ENCODE measurements at regions not wholly inside any gene's neighbourhood (a gene's known extent, or its start where the extent isn't known, plus 50 kb on each side); places are given as distances from the start of the nearest gene placed in this dataset.

- Mint-ChIP-seq H3K4me3 (no peak overlapping the region), H3K27ac (no peak overlapping the region), H3K4me1 (no peaks in the 10 kb centered on the region), H3K36me3 (ENCODE audit: low read depth) (no peaks in the 10 kb centered on the region), H3K27me3 (peaks cover 23% of the 10 kb centered on the region)
- ATAC-seq: no peak
- no peak for DNase-seq
- H3K9me3 ChIP-seq (ENCODE audit: control insufficient read depth, low read length, poor library complexity, severe bottlenecking): no peaks in the 10 kb centered on the region
Measured at GRCh38 chr4:54973784-54974183, 151.6 kb downstream of the KDR start.

- H3K36me3 Mint-ChIP-seq (ENCODE audit: low read depth): no peaks in the 10 kb centered on the region
- peaks cover 22% of the 10 kb centered on the region for H3K27me3 Mint-ChIP-seq
- DNase-seq (no peak), ATAC-seq (peak; percentile 59)
- no peaks in the 10 kb centered on the region for H3K4me1 Mint-ChIP-seq
- no peak overlapping the region for H3K4me3 Mint-ChIP-seq
- no peaks in the 10 kb centered on the region for H3K9me3 ChIP-seq (ENCODE audit: control insufficient read depth, low read length, poor library complexity, severe bottlenecking)
- H3K27ac Mint-ChIP-seq: no peak overlapping the region
Measured at GRCh38 chr4:54971474-54971950, 153.9 kb downstream of the KDR start.

GRCh38 chr4:54967289-54967688 is 158.1 kb downstream of the KDR start:
- Mint-ChIP-seq H3K4me3 (no peak overlapping the region), H3K27me3 (peaks cover 15% of the 10 kb centered on the region), H3K36me3 (ENCODE audit: low read depth) (no peaks in the 10 kb centered on the region), H3K27ac (no peak overlapping the region), H3K4me1 (no peaks in the 10 kb centered on the region)
- no peaks in the 10 kb centered on the region for H3K9me3 ChIP-seq (ENCODE audit: control insufficient read depth, low read length, poor library complexity, severe bottlenecking)
- no peak for DNase-seq
- no peak for ATAC-seq

- DNase-seq (no peak), ATAC-seq (no peak)
- peaks cover 7% of the 10 kb centered on the region for H3K4me1 Mint-ChIP-seq
- no peaks in the 10 kb centered on the region for H3K9me3 ChIP-seq (ENCODE audit: control insufficient read depth, low read length, poor library complexity, severe bottlenecking)
- H3K4me3 Mint-ChIP-seq: no peak overlapping the region
- peak overlapping the region; percentile 41 for H3K27ac Mint-ChIP-seq
- H3K27me3 Mint-ChIP-seq: peaks cover 5% of the 10 kb centered on the region
- H3K36me3 Mint-ChIP-seq (ENCODE audit: low read depth): no peaks in the 10 kb centered on the region
Measured at GRCh38 chr4:54961357-54961975, 163.9 kb downstream of the KDR start.

- Mint-ChIP-seq H3K27me3 (no peaks in the 10 kb centered on the region), H3K36me3 (ENCODE audit: low read depth) (no peaks in the 10 kb centered on the region), H3K4me1 (peaks cover 7% of the 10 kb centered on the region), H3K27ac (no peak overlapping the region), H3K4me3 (no peak overlapping the region)
- DNase-seq (no peak), ATAC-seq (no peak)
- H3K9me3 ChIP-seq (ENCODE audit: control insufficient read depth, low read length, poor library complexity, severe bottlenecking): no peaks in the 10 kb centered on the region
Measured at GRCh38 chr4:54959651-54960116, 165.7 kb downstream of the KDR start.

GRCh38 chr4:54959131-54959530 is 166.3 kb downstream of the KDR start:
- ATAC-seq (no peak), DNase-seq (no peak)
- Mint-ChIP-seq H3K4me3 (no peak overlapping the region), H3K36me3 (ENCODE audit: low read depth) (no peaks in the 10 kb centered on the region), H3K4me1 (peaks cover 7% of the 10 kb centered on the region), H3K27me3 (no peaks in the 10 kb centered on the region), H3K27ac (peak overlapping the region; percentile 89)
- H3K9me3 ChIP-seq (ENCODE audit: control insufficient read depth, low read length, poor library complexity, severe bottlenecking): no peaks in the 10 kb centered on the region

- peaks cover 7% of the 10 kb centered on the region for H3K4me1 Mint-ChIP-seq
- DNase-seq: no peak
- H3K36me3 Mint-ChIP-seq (ENCODE audit: low read depth): no peaks in the 10 kb centered on the region
- H3K27me3 Mint-ChIP-seq: no peaks in the 10 kb centered on the region
- no peaks in the 10 kb centered on the region for H3K9me3 ChIP-seq (ENCODE audit: control insufficient read depth, low read length, poor library complexity, severe bottlenecking)
- peak overlapping the region; percentile 89 for H3K27ac Mint-ChIP-seq
- ATAC-seq: peak; percentile 88
- peak overlapping the region; percentile 37 for H3K4me3 Mint-ChIP-seq
Measured at GRCh38 chr4:54958236-54958635, 167.2 kb downstream of the KDR start.

GRCh38 chr4:54954656-54955388 is 170.6 kb downstream of the KDR start:
- Mint-ChIP-seq H3K4me3 (no peak overlapping the region), H3K4me1 (peaks cover 5% of the 10 kb centered on the region), H3K27ac (no peak overlapping the region), H3K27me3 (no peaks in the 10 kb centered on the region), H3K36me3 (ENCODE audit: low read depth) (no peaks in the 10 kb centered on the region)
- H3K9me3 ChIP-seq (ENCODE audit: control insufficient read depth, low read length, poor library complexity, severe bottlenecking): no peaks in the 10 kb centered on the region
- no peak for DNase-seq
- no peak for ATAC-seq

- no peaks in the 10 kb centered on the region for H3K36me3 Mint-ChIP-seq (ENCODE audit: low read depth)
- DNase-seq (no peak), ATAC-seq (no peak)
- H3K27ac Mint-ChIP-seq: no peak overlapping the region
- no peak overlapping the region for H3K4me3 Mint-ChIP-seq
- H3K4me1 Mint-ChIP-seq: peaks cover 16% of the 10 kb centered on the region
- no peaks in the 10 kb centered on the region for H3K27me3 Mint-ChIP-seq
- H3K9me3 ChIP-seq (ENCODE audit: control insufficient read depth, low read length, poor library complexity, severe bottlenecking): no peaks in the 10 kb centered on the region
Measured at GRCh38 chr4:54946741-54947140, 178.7 kb downstream of the KDR start.

GRCh38 chr4:54945838-54946237 is 179.6 kb downstream of the KDR start:
- Mint-ChIP-seq H3K4me3 (no peak overlapping the region), H3K27ac (peak overlapping the region; percentile 97), H3K27me3 (no peaks in the 10 kb centered on the region), H3K4me1 (peaks cover 24% of the 10 kb centered on the region), H3K36me3 (ENCODE audit: low read depth) (no peaks in the 10 kb centered on the region)
- H3K9me3 ChIP-seq (ENCODE audit: control insufficient read depth, low read length, poor library complexity, severe bottlenecking): no peaks in the 10 kb centered on the region
- DNase-seq (no peak), ATAC-seq (no peak)

- H3K36me3 Mint-ChIP-seq (ENCODE audit: low read depth): no peaks in the 10 kb centered on the region
- no peaks in the 10 kb centered on the region for H3K9me3 ChIP-seq (ENCODE audit: control insufficient read depth, low read length, poor library complexity, severe bottlenecking)
- H3K4me3 Mint-ChIP-seq: no peak overlapping the region
- H3K4me1 Mint-ChIP-seq: peaks cover 24% of the 10 kb centered on the region
- DNase-seq (no peak), ATAC-seq (peak; percentile 93)
- no peaks in the 10 kb centered on the region for H3K27me3 Mint-ChIP-seq
- H3K27ac Mint-ChIP-seq: peak overlapping the region; percentile 97
Measured at GRCh38 chr4:54942721-54943120, 182.7 kb downstream of the KDR start.

- H3K9me3 ChIP-seq (ENCODE audit: control insufficient read depth, low read length, poor library complexity, severe bottlenecking): no peaks in the 10 kb centered on the region
- Mint-ChIP-seq H3K4me1 (peaks cover 24% of the 10 kb centered on the region), H3K27ac (peak overlapping the region; percentile 97), H3K4me3 (peak overlapping the region; percentile 60), H3K27me3 (no peaks in the 10 kb centered on the region), H3K36me3 (ENCODE audit: low read depth) (no peaks in the 10 kb centered on the region)
- ATAC-seq: peak; percentile 83
- peak in 1 of 3 donors; percentile 32 for DNase-seq
Measured at GRCh38 chr4:54941994-54942552, 183.3 kb downstream of the KDR start.

GRCh38 chr4:54940996-54941865 is 184.2 kb downstream of the KDR start:
- DNase-seq (no peak), ATAC-seq (no peak)
- H3K36me3 Mint-ChIP-seq (ENCODE audit: low read depth): no peaks in the 10 kb centered on the region
- peak overlapping the region; percentile 60 for H3K4me3 Mint-ChIP-seq
- peaks cover 24% of the 10 kb centered on the region for H3K4me1 Mint-ChIP-seq
- H3K9me3 ChIP-seq (ENCODE audit: control insufficient read depth, low read length, poor library complexity, severe bottlenecking): no peaks in the 10 kb centered on the region
- H3K27ac Mint-ChIP-seq: peak overlapping the region; percentile 97
- H3K27me3 Mint-ChIP-seq: no peaks in the 10 kb centered on the region

Data from T-helper 17 cell (primary cell).